C4-2B (cell line): ENCODE measurements at regions not wholly inside any gene's neighbourhood (a gene's known extent, or its start where the extent isn't known, plus 50 kb on each side); places are given as distances from the start of the nearest gene placed in this dataset.

Experiments used
- ZFX ChIP-seq: fragments of 450-650 bp; IDR thresholded peaks from 2 replicates; pipeline ENCODE4 v1.6.1; 2017
- TF ChIP-seq, protein P1 (sequence below): fragments of 450-650 bp; conservative IDR thresholded peaks from 2 replicates; pipeline ENCODE4 v1.5.1; 2017; ENCODE audit warnings: mild to moderate bottlenecking

DNA sequence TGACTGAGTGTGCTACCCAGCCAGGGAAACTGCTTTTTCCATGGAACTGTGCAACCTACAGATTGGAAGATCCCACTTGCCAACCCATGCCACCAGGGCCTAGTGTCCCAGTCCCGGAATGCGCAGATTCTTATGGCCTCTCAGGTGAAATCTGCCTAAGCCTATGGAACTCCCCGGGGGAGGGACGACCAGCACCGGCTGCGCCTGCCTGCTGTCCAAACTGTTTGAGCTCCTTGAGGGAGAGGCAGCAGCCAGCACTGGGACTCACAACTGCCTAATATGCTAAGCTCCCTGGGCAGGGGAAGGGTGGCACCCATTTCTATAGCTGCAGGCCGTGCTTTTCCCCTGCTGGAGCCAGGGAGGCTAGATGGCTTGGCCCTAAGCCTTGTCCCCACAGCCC is 92.5 kb upstream of the GZMB start:
- TF ChIP-seq, protein P1, sequence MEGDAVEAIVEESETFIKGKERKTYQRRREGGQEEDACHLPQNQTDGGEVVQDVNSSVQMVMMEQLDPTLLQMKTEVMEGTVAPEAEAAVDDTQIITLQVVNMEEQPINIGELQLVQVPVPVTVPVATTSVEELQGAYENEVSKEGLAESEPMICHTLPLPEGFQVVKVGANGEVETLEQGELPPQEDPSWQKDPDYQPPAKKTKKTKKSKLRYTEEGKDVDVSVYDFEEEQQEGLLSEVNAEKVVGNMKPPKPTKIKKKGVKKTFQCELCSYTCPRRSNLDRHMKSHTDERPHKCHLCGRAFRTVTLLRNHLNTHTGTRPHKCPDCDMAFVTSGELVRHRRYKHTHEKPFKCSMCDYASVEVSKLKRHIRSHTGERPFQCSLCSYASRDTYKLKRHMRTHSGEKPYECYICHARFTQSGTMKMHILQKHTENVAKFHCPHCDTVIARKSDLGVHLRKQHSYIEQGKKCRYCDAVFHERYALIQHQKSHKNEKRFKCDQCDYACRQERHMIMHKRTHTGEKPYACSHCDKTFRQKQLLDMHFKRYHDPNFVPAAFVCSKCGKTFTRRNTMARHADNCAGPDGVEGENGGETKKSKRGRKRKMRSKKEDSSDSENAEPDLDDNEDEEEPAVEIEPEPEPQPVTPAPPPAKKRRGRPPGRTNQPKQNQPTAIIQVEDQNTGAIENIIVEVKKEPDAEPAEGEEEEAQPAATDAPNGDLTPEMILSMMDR = no peak
- no peak for TF ChIP-seq ZFX
